ENCODE measurements at regions not wholly inside any gene's neighbourhood (a gene's known extent, or its start where the extent isn't known, plus 50 kb on each side); places are given as distances from the start of the nearest gene placed in this dataset.
"Not testable (repeated sequence)": the region's sequence is repeated elsewhere in the genome, so short reads cannot be mapped to it uniquely, and the experiment has no call there.

DNA sequence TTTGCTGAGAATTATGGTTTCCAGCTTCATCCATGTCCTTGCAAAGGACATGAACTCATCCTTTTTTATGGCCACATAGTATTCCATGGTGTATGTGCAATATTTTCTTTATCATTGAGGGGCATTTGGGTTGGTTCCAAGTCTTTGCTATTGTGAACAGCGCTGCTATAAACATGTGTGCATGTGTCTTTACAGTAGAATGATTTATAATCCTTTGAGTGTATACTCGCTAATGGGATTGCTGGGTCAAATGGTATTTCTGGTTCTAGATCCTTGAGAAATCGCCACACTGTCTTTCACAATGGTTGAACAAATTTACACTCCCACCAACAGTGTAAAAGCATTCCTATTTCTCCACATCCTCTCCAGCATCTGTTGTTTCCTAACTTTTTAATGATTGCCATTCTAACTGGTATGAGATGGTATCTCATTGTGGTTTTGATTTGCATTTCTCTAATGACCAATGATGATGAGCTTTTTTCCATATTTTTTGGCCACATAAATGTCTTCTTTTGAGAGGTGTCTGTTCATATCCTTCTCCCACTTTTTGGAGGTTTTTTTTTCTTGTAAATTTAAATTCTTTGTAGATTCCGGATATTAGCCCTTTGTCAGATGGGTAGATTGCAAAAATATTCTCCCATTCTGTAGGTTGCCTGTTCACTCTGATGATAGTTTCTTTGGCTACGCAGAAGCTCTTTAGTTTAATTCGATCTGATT is 180.1 kb downstream of the PLPPR4 start:
- TF ChIP-seq, protein P1, sequence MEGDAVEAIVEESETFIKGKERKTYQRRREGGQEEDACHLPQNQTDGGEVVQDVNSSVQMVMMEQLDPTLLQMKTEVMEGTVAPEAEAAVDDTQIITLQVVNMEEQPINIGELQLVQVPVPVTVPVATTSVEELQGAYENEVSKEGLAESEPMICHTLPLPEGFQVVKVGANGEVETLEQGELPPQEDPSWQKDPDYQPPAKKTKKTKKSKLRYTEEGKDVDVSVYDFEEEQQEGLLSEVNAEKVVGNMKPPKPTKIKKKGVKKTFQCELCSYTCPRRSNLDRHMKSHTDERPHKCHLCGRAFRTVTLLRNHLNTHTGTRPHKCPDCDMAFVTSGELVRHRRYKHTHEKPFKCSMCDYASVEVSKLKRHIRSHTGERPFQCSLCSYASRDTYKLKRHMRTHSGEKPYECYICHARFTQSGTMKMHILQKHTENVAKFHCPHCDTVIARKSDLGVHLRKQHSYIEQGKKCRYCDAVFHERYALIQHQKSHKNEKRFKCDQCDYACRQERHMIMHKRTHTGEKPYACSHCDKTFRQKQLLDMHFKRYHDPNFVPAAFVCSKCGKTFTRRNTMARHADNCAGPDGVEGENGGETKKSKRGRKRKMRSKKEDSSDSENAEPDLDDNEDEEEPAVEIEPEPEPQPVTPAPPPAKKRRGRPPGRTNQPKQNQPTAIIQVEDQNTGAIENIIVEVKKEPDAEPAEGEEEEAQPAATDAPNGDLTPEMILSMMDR (IDR thresholded peaks at IDR 0.05), result not testable (repeated sequence)
- not testable (repeated sequence) for TF ChIP-seq POLR2AphosphoS5 (IDR thresholded peaks at IDR 0.05; ENCODE audit: insufficient read depth in 1 of 2, low read depth in 1 of 2); POLR2A (IDR thresholded peaks at IDR 0.05)

Data from vagina (tissue), 2 donors.